ENCODE measurements at regions not wholly inside any gene's neighbourhood (a gene's known extent, or its start where the extent isn't known, plus 50 kb on each side); places are given as distances from the start of the nearest gene placed in this dataset.

DNA sequence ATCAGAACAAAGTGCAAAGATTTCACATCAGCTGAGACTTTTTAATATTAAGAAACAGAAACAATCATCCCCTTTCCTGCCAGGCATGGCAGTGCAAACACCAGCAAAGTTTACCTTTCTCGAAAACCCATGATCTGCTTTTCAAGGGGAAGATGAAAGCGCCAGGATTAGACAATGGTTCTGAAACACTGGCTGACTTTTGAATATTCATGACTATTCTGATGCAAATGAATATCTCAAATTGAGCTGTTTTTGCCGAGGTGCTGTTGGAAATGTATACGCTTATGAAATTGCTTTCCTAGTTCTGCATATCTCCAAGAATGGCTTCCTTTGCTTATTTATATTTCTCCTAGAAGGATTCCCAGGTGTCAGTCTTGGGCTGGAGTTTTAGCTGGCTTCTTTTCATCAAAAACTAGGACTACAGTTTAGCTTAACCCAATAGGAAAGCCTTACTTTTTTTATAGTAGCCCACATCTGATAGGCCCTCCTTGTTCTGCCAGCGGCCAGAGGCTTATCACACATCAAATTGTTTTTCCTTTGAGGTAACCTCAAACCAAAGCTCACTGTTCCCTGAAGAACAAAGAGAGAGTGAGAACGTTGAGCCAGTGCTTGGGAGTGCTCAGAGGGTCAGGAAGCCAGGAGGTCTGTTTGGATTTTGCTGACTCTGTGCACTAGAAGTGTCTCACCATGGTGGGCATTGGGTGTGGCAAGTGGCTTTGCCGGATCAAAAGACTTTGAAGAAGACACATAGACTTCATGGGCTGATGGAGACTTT is 74.0 kb upstream of the PLCL2 start:
- DNase-seq, result peak; percentile 2

GRCh38 chr3:16811950-16812349 is 72.8 kb upstream of the PLCL2 start:
- no peak for DNase-seq

GRCh38 chr3:16813336-16813735 is 71.4 kb upstream of the PLCL2 start:
- no peak for DNase-seq

GRCh38 chr3:16816048-16816780 is 68.5 kb upstream of the PLCL2 start:
- no peak for DNase-seq

GRCh38 chr3:16817197-16817596 is 67.6 kb upstream of the PLCL2 start:
- no peak for DNase-seq

DNA sequence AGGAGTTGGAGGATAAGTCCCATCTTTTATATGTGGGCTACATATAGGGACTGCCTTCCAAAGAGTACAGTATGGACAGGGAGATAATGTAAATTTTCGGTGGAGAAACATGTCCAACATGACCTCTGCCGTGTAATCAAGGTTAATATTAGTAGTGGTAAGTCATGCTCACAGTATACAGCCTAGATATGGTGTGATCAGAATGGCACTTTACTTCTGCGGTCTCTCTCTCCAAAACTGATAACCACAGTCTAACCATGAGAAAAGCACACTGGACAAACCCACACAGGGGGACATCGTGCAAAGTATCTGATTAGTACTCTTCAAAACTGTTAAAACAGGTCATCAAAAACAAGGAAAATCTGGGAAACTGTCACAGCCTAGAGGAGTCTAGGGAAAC is 66.6 kb upstream of the PLCL2 start:
- no peak for DNase-seq

- DNase-seq, result no peak
Observed at GRCh38 chr3:16818945-16819344, 65.8 kb upstream of the PLCL2 start.

DNA sequence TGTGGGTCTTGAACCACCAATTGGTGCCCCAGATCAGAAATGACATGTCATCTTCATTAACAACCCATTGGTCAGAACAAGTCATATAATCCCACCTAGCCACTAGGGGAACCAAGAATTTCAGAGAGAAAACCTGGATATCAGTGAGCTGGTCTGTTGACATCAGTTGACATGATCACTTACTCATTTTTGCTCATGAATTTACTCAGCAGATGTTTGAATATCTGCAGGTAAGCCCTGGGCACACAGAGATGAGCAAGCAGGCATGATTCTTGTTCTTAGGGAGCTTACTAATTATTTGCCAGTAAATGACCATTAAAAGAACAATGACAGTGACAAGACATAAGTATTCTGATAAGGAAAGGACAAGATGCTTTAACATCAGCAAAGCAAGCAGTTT is 64.3 kb upstream of the PLCL2 start:
- no peak for DNase-seq

- no peak for DNase-seq
Observed at GRCh38 chr3:16821053-16821452, 63.7 kb upstream of the PLCL2 start.

DNA sequence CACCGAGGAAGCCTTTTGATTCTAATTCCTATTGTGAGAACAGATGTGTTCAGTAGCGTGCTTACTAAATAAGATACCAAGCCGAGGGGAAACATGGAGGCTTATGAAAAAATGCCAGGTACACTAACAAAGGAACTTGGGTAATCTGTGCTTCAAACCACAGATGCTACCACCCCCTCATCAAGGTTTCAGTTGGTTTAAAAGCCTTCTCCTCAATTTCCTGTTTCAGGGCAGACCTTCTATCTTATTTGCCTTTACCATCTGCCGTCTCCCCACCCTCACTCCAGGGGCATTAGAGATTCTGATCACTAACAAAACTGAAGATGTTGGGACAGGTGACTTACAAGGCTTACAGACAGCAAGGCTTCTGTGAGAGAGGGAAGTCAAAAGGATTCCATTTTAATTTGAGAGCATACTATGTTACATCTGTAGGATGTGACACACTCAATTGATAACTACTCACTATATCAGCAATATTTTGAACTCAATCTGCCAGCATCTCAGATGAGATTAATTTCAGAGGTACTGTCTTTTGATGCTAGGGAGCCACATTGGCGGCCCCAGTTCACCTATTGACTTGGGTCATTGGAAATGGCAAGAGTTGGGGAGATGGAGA is 60.6 kb upstream of the PLCL2 start:
- DNase-seq, result no peak

- no peak for DNase-seq
Observed at GRCh38 chr3:16825617-16826204, 59.0 kb upstream of the PLCL2 start.

- peak; percentile 31 for DNase-seq
Observed at GRCh38 chr3:16828815-16829214, 55.9 kb upstream of the PLCL2 start.

DNA sequence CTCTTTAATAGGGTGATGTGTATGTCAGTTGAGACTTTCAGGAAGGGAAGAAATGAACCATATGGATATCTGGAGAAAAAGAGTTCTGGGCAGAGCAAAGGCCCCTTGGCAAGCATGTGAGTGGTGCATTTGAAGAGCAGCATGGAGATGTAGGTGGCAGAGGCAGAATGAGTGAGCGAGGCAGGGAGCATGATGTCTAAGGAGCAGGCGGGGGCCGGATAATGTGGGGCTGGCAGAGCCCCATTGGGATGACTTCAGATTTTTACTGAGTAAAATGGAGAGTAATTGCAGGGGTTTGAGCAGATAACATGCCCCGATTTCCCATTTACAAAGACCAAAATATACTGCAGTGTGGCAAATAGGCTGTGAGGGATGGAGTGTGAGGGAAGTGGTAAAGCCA is 52.9 kb upstream of the PLCL2 start:
- DNase-seq, result no peak

GRCh38 chr3:16834214-16834613 is 50.5 kb upstream of the PLCL2 start:
- no peak for DNase-seq

- DNase-seq, result no peak
Observed at GRCh38 chr3:16834753-16835152, 50.0 kb upstream of the PLCL2 start.

Data from DMS53 (cell line).